ENCODE measurements at regions not wholly inside any gene's neighbourhood (a gene's known extent, or its start where the extent isn't known, plus 50 kb on each side); places are given as distances from the start of the nearest gene placed in this dataset.

DNA sequence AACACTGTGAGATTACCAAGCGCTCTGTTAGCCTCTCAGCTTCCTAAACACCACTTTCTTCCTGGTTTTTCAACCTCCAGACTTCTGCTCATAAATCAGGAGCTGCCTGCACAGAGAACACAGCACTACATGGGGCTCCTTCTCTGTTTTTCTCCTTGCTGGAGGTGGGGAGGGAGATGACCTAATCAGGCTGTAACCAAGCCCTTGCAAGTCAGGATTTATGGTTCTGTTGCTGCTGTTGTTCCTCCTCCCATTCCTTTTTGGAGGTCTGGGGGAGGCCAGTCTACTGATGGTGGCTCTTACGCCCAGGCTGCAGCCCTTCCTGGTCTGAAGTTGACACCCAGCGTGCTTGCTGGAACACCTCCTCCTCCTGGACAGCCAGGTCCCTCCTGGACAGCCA lies 80.9 kb upstream of the AJAP1 start:
- TF ChIP-seq, protein P1, sequence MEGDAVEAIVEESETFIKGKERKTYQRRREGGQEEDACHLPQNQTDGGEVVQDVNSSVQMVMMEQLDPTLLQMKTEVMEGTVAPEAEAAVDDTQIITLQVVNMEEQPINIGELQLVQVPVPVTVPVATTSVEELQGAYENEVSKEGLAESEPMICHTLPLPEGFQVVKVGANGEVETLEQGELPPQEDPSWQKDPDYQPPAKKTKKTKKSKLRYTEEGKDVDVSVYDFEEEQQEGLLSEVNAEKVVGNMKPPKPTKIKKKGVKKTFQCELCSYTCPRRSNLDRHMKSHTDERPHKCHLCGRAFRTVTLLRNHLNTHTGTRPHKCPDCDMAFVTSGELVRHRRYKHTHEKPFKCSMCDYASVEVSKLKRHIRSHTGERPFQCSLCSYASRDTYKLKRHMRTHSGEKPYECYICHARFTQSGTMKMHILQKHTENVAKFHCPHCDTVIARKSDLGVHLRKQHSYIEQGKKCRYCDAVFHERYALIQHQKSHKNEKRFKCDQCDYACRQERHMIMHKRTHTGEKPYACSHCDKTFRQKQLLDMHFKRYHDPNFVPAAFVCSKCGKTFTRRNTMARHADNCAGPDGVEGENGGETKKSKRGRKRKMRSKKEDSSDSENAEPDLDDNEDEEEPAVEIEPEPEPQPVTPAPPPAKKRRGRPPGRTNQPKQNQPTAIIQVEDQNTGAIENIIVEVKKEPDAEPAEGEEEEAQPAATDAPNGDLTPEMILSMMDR (IDR thresholded peaks at IDR 0.05), result no peak
- no peaks in the 10 kb centered on the region for H3K4me1 ChIP-seq (ENCODE audit: control insufficient read depth in 1 of 2, low read depth in 2 of 2)
- no peak for DNase-seq (ENCODE audit: low spot score)
- H3K27me3 ChIP-seq (replicated peaks; ENCODE audit: insufficient read depth), result no peaks in the 10 kb centered on the region
- no peak overlapping the region for H3K4me3 ChIP-seq
- no peak for ATAC-seq (ENCODE audit: insufficient number of reproducible peaks, low FRiP score, low read depth)
- H3K9me3 ChIP-seq, result no peaks in the 10 kb centered on the region
- no peak overlapping the region for H3K27ac ChIP-seq
- no peaks in the 10 kb centered on the region for H3K36me3 ChIP-seq

DNA sequence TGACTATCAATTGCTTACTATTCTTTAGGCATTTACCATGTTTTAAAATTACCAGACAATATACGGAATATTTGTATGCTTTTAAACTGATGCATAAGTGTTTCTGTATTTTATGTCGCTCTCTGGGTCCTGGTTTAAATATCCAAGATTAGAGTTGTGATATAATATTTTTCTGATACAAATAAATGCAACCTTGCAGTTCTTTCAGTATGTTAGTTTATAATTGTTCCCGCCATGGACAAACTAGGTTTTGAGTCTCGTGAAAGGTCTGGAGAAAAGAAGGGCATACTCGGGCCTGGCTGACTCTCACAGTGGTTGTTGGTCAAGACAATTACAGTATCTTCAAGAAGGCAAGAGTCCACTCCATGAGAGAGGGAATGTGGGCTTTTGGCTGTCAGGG lies 72.6 kb upstream of the AJAP1 start:
- DNase-seq (ENCODE audit: low spot score) (no peak), ATAC-seq (ENCODE audit: insufficient number of reproducible peaks, low FRiP score, low read depth) (no peak)
- TF ChIP-seq, protein P1 (IDR thresholded peaks at IDR 0.05), result no peak
- Histone ChIP-seq H3K27ac (no peak overlapping the region), H3K4me3 (no peak overlapping the region), H3K27me3 (replicated peaks; ENCODE audit: insufficient read depth) (no peaks in the 10 kb centered on the region), H3K4me1 (ENCODE audit: control insufficient read depth in 1 of 2, low read depth in 2 of 2) (no peaks in the 10 kb centered on the region), H3K9me3 (no peaks in the 10 kb centered on the region), H3K36me3 (no peaks in the 10 kb centered on the region)

DNA sequence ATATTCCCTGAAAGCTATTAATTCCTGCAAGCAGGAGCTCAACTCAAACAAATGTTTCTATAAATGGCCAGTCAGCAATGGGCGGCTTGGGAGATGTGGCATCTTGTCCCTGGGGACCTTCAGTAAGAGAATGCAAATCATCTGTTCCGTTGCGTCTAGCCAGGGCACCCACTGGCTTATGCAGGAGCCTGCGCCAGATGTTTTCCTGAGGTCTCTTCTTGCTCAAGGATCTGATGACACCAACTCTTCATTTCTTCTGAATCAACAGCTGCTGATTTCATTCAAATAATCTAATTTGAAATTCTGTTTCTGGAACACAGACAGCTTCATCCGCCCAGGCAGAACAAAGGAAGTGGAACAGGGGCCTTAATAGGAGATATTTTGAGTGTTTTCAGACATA lies 70.0 kb upstream of the AJAP1 start:
- H3K36me3 ChIP-seq, result no peaks in the 10 kb centered on the region
- no peak overlapping the region for H3K4me3 ChIP-seq
- H3K9me3 ChIP-seq, result no peaks in the 10 kb centered on the region
- no peak overlapping the region for H3K27ac ChIP-seq
- H3K4me1 ChIP-seq (ENCODE audit: control insufficient read depth in 1 of 2, low read depth in 2 of 2), result no peaks in the 10 kb centered on the region
- TF ChIP-seq, protein P1 (IDR thresholded peaks at IDR 0.05), result no peak
- ATAC-seq (ENCODE audit: insufficient number of reproducible peaks, low FRiP score, low read depth), result no peak
- no peak for DNase-seq (ENCODE audit: low spot score)
- no peaks in the 10 kb centered on the region for H3K27me3 ChIP-seq (replicated peaks; ENCODE audit: insufficient read depth)

DNA sequence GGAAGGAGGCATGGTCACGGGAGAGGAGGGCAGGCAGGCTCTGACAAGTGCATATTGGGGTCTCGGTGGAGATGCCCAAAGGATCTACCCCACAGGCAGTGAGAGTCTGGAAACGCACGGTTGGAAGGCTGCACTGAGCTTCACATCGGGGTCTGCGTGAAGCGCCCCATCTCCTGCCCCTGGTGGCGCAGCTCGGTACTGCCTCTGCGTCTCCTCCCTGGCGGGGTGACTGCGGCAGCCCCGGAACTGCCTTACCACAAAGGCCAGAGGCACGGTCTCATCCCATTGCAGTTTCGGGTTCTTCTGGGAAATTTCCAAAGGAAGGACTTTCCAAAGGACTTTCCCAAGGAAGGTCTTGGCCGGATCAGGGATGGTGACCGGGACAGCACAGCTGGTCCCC lies 69.2 kb upstream of the AJAP1 start:
- no peaks in the 10 kb centered on the region for H3K27me3 ChIP-seq (replicated peaks; ENCODE audit: insufficient read depth)
- TF ChIP-seq, protein P1 (IDR thresholded peaks at IDR 0.05), result peak; percentile 31
- H3K4me1 ChIP-seq (ENCODE audit: control insufficient read depth in 1 of 2, low read depth in 2 of 2), result no peaks in the 10 kb centered on the region
- no peak for DNase-seq (ENCODE audit: low spot score)
- no peaks in the 10 kb centered on the region for H3K9me3 ChIP-seq
- no peak for ATAC-seq (ENCODE audit: insufficient number of reproducible peaks, low FRiP score, low read depth)
- no peaks in the 10 kb centered on the region for H3K36me3 ChIP-seq
- H3K4me3 ChIP-seq, result no peak overlapping the region
- H3K27ac ChIP-seq, result no peak overlapping the region

DNA sequence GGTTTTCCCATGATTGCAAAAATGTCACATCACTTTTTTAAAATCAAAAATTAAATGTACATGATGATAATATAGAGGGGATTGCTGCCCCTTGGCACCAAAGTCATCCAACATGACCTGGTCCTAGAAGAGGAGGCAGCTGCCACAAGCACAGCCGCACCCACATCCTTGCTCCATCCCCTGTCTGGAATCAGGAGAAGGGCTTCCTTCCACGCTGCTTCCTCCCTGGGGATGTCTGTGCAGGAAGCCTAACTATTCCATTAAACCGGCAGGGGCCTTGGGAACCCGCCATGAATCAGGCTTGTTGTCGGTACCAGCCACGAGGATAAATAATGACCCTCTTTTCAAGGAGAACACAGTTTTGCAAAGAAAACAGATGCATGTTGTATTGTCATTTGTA lies 68.7 kb upstream of the AJAP1 start:
- Histone ChIP-seq H3K27ac (no peak overlapping the region), H3K27me3 (replicated peaks; ENCODE audit: insufficient read depth) (no peaks in the 10 kb centered on the region), H3K36me3 (no peaks in the 10 kb centered on the region), H3K4me3 (no peak overlapping the region), H3K9me3 (no peaks in the 10 kb centered on the region), H3K4me1 (ENCODE audit: control insufficient read depth in 1 of 2, low read depth in 2 of 2) (no peaks in the 10 kb centered on the region)
- TF ChIP-seq, protein P1 (IDR thresholded peaks at IDR 0.05), result no peak
- no peak for DNase-seq (ENCODE audit: low spot score)
- no peak for ATAC-seq (ENCODE audit: insufficient number of reproducible peaks, low FRiP score, low read depth)
